CD4-positive, CD25-positive, alpha-beta regulatory T cell (primary cell): ENCODE measurements at regions not wholly inside any gene's neighbourhood (a gene's known extent, or its start where the extent isn't known, plus 50 kb on each side); places are given as distances from the start of the nearest gene placed in this dataset.

Experiments
- ATAC-seq, 2 donors: fragments of 150-1000 bp; cut with Tn5 transposase; one replicate each; pipeline ENCODE4 v1.10.0; 2021; ENCODE audit warnings: low read depth in 2 of 2, moderate number of reproducible peaks in 2 of 2, moderate library complexity in 1 of 2
- DNase-seq, 3 donors: peaks; one replicate each; pipeline versions ENCODE4 v3.0.0 to v3.0.0-alpha.2; 2012 to 2022; ENCODE audit warnings: mixed read lengths in 1 of 3
- H3K27ac ChIP-seq: one replicate; pipeline ENCODE4 v1.7.0; 2013; ENCODE audit warnings: mild to moderate bottlenecking, low read length; ENCODE audit not compliant: insufficient read depth, poor library complexity, severe bottlenecking
- H3K27me3 ChIP-seq: one replicate; pipeline ENCODE4 v1.7.0; 2013; ENCODE audit warnings: low read length; ENCODE audit not compliant: control insufficient read depth, insufficient read depth
- H3K36me3 ChIP-seq: one replicate; pipeline ENCODE4 v1.7.0; 2013; ENCODE audit warnings: mild to moderate bottlenecking, low read length, moderate library complexity; ENCODE audit not compliant: control insufficient read depth, insufficient read depth
- H3K4me1 ChIP-seq: 2 replicates; pipeline ENCODE4 v1.7.0; 2013; ENCODE audit warnings: mild to moderate bottlenecking, low read length; ENCODE audit not compliant: insufficient read depth, control insufficient read depth, poor library complexity, severe bottlenecking
- H3K4me3 ChIP-seq: one replicate; pipeline ENCODE4 v1.7.0; 2013; ENCODE audit warnings: low read depth, mild to moderate bottlenecking, low read length, moderate library complexity
- H3K9me3 ChIP-seq, 2 experiments: 1 replicate in 1 of 2; 2 replicates in 1 of 2; pipeline ENCODE4 v1.7.0; 2013; ENCODE audit warnings: low read length in 2 of 2, mild to moderate bottlenecking in 1 of 2, moderate library complexity in 1 of 2; ENCODE audit not compliant: control insufficient read depth in 2 of 2
- H3K27ac Mint-ChIP-seq, 3 donors: one replicate each; pipeline ENCODE4 v1.8.0; 2020 to 2022; ENCODE audit warnings: mild to moderate bottlenecking in 3 of 3, mixed read lengths in 3 of 3, moderate library complexity in 2 of 3
- H3K27me3 Mint-ChIP-seq: one replicate; pipeline ENCODE4 v1.8.0; 2022; ENCODE audit warnings: mild to moderate bottlenecking, mixed read lengths
- H3K36me3 Mint-ChIP-seq: one replicate; pipeline ENCODE4 v1.8.0; 2020; ENCODE audit warnings: mixed read lengths
- H3K4me1 Mint-ChIP-seq, 4 donors: one replicate each; pipeline ENCODE4 v1.8.0; 2020 to 2022; ENCODE audit warnings: mixed read lengths in 4 of 4, mild to moderate bottlenecking in 1 of 4
- H3K4me3 Mint-ChIP-seq, 4 donors: one replicate each; pipeline ENCODE4 v1.8.0; 2020 to 2022; ENCODE audit warnings: mild to moderate bottlenecking in 4 of 4, mixed read lengths in 4 of 4, moderate library complexity in 3 of 4
- H3K9me3 Mint-ChIP-seq, 7 donors: one replicate each; pipeline ENCODE4 v1.8.0; 2020 to 2022; ENCODE audit warnings: mixed read lengths in 7 of 7, mild to moderate bottlenecking in 3 of 7, moderate library complexity in 2 of 7

DNA sequence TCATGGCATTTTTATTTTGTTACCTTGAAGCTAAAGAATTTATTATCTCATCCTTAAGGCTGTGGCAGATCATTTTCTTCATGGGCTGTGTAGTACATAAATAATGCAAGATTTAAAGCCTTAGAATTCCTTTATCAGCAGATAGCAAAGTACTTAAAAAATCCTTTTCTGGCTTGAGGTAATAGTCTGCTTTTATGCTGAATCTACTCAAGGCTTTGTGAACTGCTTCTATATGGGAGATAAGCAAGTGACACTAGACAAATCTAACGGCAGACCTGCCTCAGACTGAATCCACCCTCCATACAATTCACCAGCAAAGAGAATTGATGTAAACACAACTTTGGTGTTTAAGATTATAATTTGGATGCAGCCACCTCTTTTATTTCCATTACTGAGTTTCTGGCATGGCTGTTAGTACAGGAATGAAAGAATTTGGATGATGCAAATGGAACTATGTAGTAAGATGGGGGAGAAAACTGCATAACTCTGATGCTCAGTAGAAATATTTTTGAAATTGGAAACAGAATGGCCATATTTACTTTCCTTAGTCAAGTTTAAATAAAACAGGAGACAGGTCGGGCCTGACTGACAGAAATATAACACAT is 1121.5 kb downstream of the NAALADL2 start:
- no peak overlapping the region for H3K27ac Mint-ChIP-seq
- no peak for DNase-seq
- H3K27ac ChIP-seq = no peak overlapping the region
- H3K4me3 ChIP-seq = no peak overlapping the region
- peaks cover 0 to 5% of the 10 kb centered on the region in 2 experiments for H3K9me3 ChIP-seq
- H3K27me3 ChIP-seq = no peaks in the 10 kb centered on the region
- H3K4me3 Mint-ChIP-seq = no peak overlapping the region
- H3K9me3 Mint-ChIP-seq = peaks cover 0 to 23% (median 7%) of the 10 kb centered on the region in 7 donors
- no peak for ATAC-seq
- no peaks in the 10 kb centered on the region for H3K27me3 Mint-ChIP-seq
- no peaks in the 10 kb centered on the region for H3K36me3 ChIP-seq
- H3K4me1 Mint-ChIP-seq = no peaks in the 10 kb centered on the region
- no peaks in the 10 kb centered on the region for H3K36me3 Mint-ChIP-seq
- H3K4me1 ChIP-seq = no peaks in the 10 kb centered on the region

GRCh38 chr3:175977968-175978752 is 1119.0 kb downstream of the NAALADL2 start:
- Histone ChIP-seq H3K4me1 (no peaks in the 10 kb centered on the region), H3K36me3 (no peaks in the 10 kb centered on the region), H3K27ac (no peak overlapping the region), H3K4me3 (no peak overlapping the region), H3K9me3 (peaks cover 0 to 5% of the 10 kb centered on the region in 2 experiments), H3K27me3 (no peaks in the 10 kb centered on the region)
- Mint-ChIP-seq H3K9me3 (peaks cover 0 to 14% (median 5%) of the 10 kb centered on the region in 7 donors), H3K27ac (no peak overlapping the region), H3K4me1 (no peaks in the 10 kb centered on the region), H3K36me3 (no peaks in the 10 kb centered on the region), H3K27me3 (no peaks in the 10 kb centered on the region), H3K4me3 (no peak overlapping the region)
- DNase-seq = no peak
- ATAC-seq = no peak

DNA sequence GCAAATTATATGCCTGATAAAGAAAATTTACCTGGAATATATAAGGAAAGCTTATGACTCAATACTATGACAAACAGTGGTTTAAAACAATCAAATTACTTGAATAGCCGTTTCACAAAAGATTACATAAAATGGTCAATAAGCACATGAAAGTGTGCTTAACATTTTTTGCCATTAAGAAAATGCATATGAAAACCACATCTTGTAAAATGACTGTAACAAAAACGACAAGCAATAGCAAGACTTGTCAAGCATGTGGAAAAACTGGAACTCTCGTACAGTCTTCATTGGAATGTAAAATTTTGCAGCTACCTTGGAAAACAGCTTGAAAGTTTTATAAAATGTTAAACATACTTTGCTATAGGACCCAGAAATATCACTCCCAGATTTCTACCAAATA is 1110.3 kb downstream of the NAALADL2 start:
- Histone ChIP-seq H3K4me1 (no peaks in the 10 kb centered on the region), H3K27ac (no peak overlapping the region), H3K4me3 (no peak overlapping the region), H3K27me3 (no peaks in the 10 kb centered on the region), H3K9me3 (peaks cover 0 to 5% of the 10 kb centered on the region in 2 experiments), H3K36me3 (no peaks in the 10 kb centered on the region)
- no peak for DNase-seq
- no peak for ATAC-seq
- Mint-ChIP-seq H3K4me1 (no peaks in the 10 kb centered on the region), H3K27ac (no peak overlapping the region), H3K4me3 (no peak overlapping the region), H3K36me3 (no peaks in the 10 kb centered on the region), H3K27me3 (no peaks in the 10 kb centered on the region), H3K9me3 (peaks cover 0 to 20% (median 7%) of the 10 kb centered on the region in 7 donors)

- no peaks in the 10 kb centered on the region for H3K4me1 Mint-ChIP-seq
- DNase-seq (no peak), ATAC-seq (no peak)
- H3K9me3 ChIP-seq = peaks cover 5% of the 10 kb centered on the region in 2 experiments
- H3K9me3 Mint-ChIP-seq = peaks cover 0 to 32% (median 7%) of the 10 kb centered on the region in 7 donors
- H3K36me3 Mint-ChIP-seq = no peaks in the 10 kb centered on the region
- H3K27me3 Mint-ChIP-seq = no peaks in the 10 kb centered on the region
- no peaks in the 10 kb centered on the region for H3K27me3 ChIP-seq
- no peaks in the 10 kb centered on the region for H3K4me1 ChIP-seq
- H3K27ac Mint-ChIP-seq = no peak overlapping the region
- H3K27ac ChIP-seq = no peak overlapping the region
- H3K4me3 Mint-ChIP-seq = peak overlapping the region in 1 of 4 donors; percentile 21
- H3K36me3 ChIP-seq = no peaks in the 10 kb centered on the region
- H3K4me3 ChIP-seq = no peak overlapping the region
These were observed 1105.9 kb downstream of the NAALADL2 start for GRCh38 chr3:175965036-175965435.

GRCh38 chr3:175957427-175957826 is 1098.3 kb downstream of the NAALADL2 start:
- Histone ChIP-seq H3K27me3 (no peaks in the 10 kb centered on the region), H3K36me3 (no peaks in the 10 kb centered on the region), H3K9me3 (peaks cover 0 to 5% of the 10 kb centered on the region in 2 experiments), H3K4me1 (no peaks in the 10 kb centered on the region), H3K4me3 (no peak overlapping the region), H3K27ac (no peak overlapping the region)
- ATAC-seq = no peak
- no peak overlapping the region for H3K27ac Mint-ChIP-seq
- no peak for DNase-seq
- no peaks in the 10 kb centered on the region for H3K36me3 Mint-ChIP-seq
- H3K4me1 Mint-ChIP-seq = no peaks in the 10 kb centered on the region
- H3K9me3 Mint-ChIP-seq = peaks cover 0 to 21% (median 11%) of the 10 kb centered on the region in 7 donors
- no peaks in the 10 kb centered on the region for H3K27me3 Mint-ChIP-seq
- no peak overlapping the region for H3K4me3 Mint-ChIP-seq

DNA sequence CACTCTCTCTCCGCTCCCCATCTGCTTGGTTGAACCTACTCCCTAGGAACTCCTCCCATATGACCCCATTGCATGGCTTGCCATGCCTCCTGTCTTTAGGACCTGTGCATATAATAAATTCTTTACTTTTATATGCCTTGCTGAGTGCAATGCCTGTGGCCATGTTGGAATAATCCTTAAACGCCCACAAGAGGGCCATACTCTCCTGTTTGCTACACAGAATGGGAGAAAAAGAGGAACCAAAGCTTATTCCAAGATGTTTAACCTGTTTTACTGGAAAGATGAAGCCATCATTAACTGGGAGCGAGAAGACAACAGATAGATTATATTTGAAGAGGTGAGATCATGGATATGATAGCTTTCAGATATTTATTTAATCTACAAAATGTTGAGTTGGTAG is 1097.8 kb downstream of the NAALADL2 start:
- no peak overlapping the region for H3K4me3 ChIP-seq
- ATAC-seq (no peak), DNase-seq (no peak)
- Mint-ChIP-seq H3K4me1 (no peaks in the 10 kb centered on the region), H3K9me3 (peaks cover 0 to 21% (median 11%) of the 10 kb centered on the region in 7 donors), H3K4me3 (no peak overlapping the region), H3K27me3 (no peaks in the 10 kb centered on the region), H3K27ac (no peak overlapping the region), H3K36me3 (no peaks in the 10 kb centered on the region)
- no peaks in the 10 kb centered on the region for H3K36me3 ChIP-seq
- no peaks in the 10 kb centered on the region for H3K27me3 ChIP-seq
- no peak overlapping the region for H3K27ac ChIP-seq
- H3K9me3 ChIP-seq = peaks cover 0 to 5% of the 10 kb centered on the region in 2 experiments
- no peaks in the 10 kb centered on the region for H3K4me1 ChIP-seq

- no peaks in the 10 kb centered on the region for H3K27me3 Mint-ChIP-seq
- Histone ChIP-seq H3K27me3 (no peaks in the 10 kb centered on the region), H3K27ac (no peak overlapping the region), H3K4me1 (no peaks in the 10 kb centered on the region), H3K36me3 (no peaks in the 10 kb centered on the region), H3K4me3 (no peak overlapping the region), H3K9me3 (no peaks in the 10 kb centered on the region)
- no peaks in the 10 kb centered on the region for H3K36me3 Mint-ChIP-seq
- DNase-seq (no peak), ATAC-seq (no peak)
- peaks cover 0 to 30% (median 4%) of the 10 kb centered on the region in 7 donors for H3K9me3 Mint-ChIP-seq
- no peaks in the 10 kb centered on the region for H3K4me1 Mint-ChIP-seq
- no peak overlapping the region for H3K4me3 Mint-ChIP-seq
- H3K27ac Mint-ChIP-seq = no peak overlapping the region
These were observed 1092.0 kb downstream of the NAALADL2 start for GRCh38 chr3:175951047-175951694.
